Astrocyte of the spinal cord (primary cell): ENCODE measurements at regions not wholly inside any gene's neighbourhood (a gene's known extent, or its start where the extent isn't known, plus 50 kb on each side); places are given as distances from the start of the nearest gene placed in this dataset.

Experiments used
- DNase-seq: peaks from one replicate; pipeline ENCODE4 v3.0.0; 2011; ENCODE audit warnings: low read depth, low spot score
- H3K4me3 ChIP-seq: 2 replicates; pipeline ENCODE4 v1.5.1; 2011; ENCODE audit warnings: low read depth, mild to moderate bottlenecking, low read length, moderate library complexity
- in situ Hi-C: cut with HindIII; loops from 2 replicates; pipeline ENCODE4 v1.10.0; 2017; ENCODE audit warnings: low sequenced_read_pairs
- TF ChIP-seq, protein P1 (sequence below): IDR thresholded peaks from 2 replicates; pipeline ENCODE4 v1.5.1; 2012; ENCODE audit warnings: low read depth, mild to moderate bottlenecking, low read length, inconsistent platforms

DNA sequence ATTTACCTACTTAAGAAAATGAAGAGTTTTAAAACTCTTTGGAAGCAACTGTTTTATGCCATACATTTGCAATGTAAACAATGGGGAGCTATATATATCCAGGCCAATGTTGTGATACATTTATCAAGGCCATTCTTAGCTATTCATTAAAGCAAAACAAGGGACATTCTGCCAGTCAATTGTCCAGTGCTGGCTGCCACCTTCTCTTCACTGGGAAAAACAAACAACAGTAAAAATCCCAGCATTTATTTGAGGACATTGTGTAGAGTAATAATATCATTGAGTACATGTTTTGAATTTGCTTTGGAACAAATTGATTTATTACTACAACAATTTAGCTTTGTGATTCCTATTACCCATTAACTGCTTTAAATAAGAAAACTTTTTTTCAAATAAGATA, 1107.4 kb downstream of the DTWD2 start:
- H3K4me3 ChIP-seq: no peak overlapping the region
- TF ChIP-seq, protein P1, sequence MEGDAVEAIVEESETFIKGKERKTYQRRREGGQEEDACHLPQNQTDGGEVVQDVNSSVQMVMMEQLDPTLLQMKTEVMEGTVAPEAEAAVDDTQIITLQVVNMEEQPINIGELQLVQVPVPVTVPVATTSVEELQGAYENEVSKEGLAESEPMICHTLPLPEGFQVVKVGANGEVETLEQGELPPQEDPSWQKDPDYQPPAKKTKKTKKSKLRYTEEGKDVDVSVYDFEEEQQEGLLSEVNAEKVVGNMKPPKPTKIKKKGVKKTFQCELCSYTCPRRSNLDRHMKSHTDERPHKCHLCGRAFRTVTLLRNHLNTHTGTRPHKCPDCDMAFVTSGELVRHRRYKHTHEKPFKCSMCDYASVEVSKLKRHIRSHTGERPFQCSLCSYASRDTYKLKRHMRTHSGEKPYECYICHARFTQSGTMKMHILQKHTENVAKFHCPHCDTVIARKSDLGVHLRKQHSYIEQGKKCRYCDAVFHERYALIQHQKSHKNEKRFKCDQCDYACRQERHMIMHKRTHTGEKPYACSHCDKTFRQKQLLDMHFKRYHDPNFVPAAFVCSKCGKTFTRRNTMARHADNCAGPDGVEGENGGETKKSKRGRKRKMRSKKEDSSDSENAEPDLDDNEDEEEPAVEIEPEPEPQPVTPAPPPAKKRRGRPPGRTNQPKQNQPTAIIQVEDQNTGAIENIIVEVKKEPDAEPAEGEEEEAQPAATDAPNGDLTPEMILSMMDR: no peak
- in situ Hi-C loops: no loop called here
- DNase-seq: no peak

DNA sequence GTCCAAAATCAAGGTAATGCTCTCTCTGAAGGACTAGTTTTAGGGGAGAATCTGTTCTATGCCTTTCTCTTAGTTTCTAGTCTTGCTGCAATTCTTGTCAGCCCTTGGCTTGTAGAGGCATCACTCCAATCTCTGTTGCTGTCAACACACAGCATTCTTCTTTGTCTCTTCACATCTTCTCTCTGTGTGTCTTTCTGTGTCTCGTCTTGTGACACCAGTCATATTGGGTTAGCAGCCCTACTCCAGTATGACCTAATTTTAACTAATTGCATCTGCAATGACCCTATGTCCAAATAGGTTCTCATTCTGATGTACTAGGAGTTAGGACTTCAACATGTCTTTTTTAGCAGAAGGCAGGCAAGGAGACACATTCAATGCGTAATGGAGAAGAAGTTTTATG, 1110.6 kb downstream of the DTWD2 start:
- DNase-seq: no peak
- in situ Hi-C loops: no loop called here
- TF ChIP-seq, protein P1: no peak
- no peak overlapping the region for H3K4me3 ChIP-seq

DNA sequence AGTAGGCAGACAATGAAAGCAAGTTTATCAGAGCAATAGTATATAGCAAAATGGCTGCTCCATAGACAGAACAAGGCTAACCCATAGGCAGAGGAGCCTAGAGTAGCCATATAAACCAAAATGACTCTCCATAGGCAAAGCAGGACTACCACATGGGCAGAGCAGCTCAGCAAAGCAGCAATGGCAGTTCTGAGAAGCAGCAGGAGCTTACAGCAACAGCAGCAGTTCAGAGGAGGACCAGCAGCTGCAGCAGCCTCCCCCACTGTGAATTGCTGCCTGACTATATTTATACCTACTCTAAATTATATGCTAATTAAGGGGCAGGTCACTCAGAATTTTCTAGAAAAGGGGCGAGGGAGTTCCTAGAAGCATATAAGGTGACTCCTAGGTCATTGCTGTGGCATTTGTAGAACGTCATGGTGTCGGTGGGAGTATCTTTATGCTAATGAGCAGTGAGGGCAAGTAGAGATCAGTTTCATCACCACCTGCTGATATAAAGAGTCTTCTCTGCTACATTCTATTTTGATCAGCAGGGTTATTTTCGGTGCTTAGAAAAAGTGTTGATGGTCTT, 1115.5 kb downstream of the DTWD2 start:
- H3K4me3 ChIP-seq: no peak overlapping the region
- in situ Hi-C loops: no loop called here
- TF ChIP-seq, protein P1: no peak
- DNase-seq: no peak

DNA sequence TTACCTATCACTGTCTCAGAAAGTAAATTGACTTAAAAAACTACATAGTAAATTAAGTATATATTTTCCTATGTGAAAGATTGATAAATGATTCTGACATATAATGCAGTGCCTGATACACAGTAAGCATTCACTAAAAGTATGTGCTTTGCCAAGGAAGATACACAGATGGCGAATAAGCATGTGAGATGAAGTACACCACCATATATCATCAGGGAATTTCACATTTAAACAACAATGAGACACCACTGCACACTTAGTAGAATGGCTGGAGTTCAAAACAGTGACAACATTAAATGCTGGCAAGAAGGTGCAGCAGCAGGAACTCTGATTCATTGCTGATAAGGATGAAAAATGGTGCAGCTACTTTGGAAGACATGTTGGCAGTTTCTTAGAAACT, 1118.8 kb downstream of the DTWD2 start:
- TF ChIP-seq, protein P1: no peak
- H3K4me3 ChIP-seq: no peak overlapping the region
- no peak for DNase-seq
- in situ Hi-C loops: no loop called here

DNA sequence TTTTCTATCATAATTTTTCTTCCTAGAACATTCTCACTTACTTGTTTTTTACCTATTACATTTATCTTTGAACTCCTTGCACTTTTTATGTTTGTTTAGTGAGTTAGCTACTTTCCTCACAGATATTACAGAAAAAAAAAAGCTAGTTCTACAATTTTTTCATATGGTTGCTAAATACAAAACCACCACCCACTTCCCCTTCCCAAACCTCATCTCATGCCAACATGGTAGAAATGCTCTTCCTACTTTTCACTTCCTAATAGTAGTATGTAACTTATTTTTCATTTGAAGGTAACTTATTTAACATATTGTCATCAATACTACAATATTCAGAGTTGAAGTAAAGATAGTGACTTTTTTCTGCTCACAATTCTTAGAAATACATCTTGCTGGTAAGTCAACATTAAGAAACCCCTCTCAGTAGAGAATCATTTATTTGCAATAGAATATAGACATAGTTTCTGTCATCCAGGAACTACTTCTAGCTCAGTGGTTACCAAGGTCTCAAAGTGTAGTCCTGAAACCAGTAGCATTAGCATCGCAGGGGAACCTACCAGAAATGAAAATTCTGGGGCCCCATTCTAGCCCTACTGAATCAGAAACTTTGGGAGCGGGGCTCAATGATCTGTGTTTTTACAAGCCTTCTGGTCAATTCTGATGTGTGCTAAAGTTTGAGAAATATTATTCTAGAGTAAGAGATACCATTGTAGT, 1124.6 kb downstream of the DTWD2 start:
- TF ChIP-seq, protein P1: no peak
- in situ Hi-C loops: no loop called here
- H3K4me3 ChIP-seq: no peak overlapping the region
- no peak for DNase-seq

DNA sequence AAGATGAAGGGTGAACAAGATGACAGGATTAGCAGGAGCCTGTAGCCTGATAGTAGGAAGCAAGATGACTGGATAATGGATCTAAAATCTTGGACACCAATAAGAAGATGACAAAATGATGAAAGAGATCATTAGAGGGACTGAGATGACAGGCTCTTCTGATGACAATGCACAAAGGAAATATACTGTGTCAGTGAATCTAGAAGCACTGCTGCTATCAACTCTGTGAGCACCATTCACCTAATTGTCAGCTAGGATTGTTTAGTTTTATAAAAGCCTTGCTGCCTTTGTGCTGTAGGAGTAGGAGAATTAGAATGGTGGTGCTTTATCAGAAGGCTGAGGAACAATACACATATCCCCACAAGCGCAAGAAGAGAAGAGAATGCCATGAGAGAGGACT, 1127.8 kb downstream of the DTWD2 start:
- in situ Hi-C loops: no loop called here
- TF ChIP-seq, protein P1: no peak
- no peak overlapping the region for H3K4me3 ChIP-seq
- DNase-seq: no peak
